HUES48 (cell line): ENCODE measurements at regions not wholly inside any gene's neighbourhood (a gene's known extent, or its start where the extent isn't known, plus 50 kb on each side); places are given as distances from the start of the nearest gene placed in this dataset.

Experiments
- H3K27ac ChIP-seq: one replicate; pipeline ENCODE4 v1.7.0; 2013; ENCODE audit warnings: low read depth, low read length, inconsistent platforms
- H3K27me3 ChIP-seq: 2 replicates; pipeline ENCODE4 v1.6.1; 2013; ENCODE audit warnings: mild to moderate bottlenecking, low read length; ENCODE audit not compliant: control insufficient read depth, insufficient read depth
- H3K36me3 ChIP-seq: 2 replicates; pipeline ENCODE4 v1.6.1; 2013; ENCODE audit warnings: low read length; ENCODE audit not compliant: control insufficient read depth, insufficient read depth
- H3K4me1 ChIP-seq: 2 replicates; pipeline ENCODE4 v1.6.1; 2013; ENCODE audit warnings: mild to moderate bottlenecking, low read length; ENCODE audit not compliant: control insufficient read depth, insufficient read depth
- H3K4me3 ChIP-seq: 2 replicates; pipeline ENCODE4 v1.5.1; 2013; ENCODE audit warnings: mild to moderate bottlenecking, low read depth, low read length
- H3K9ac ChIP-seq: 2 replicates; pipeline ENCODE4 v1.6.1; 2013; ENCODE audit warnings: mild to moderate bottlenecking, low read depth, low read length, moderate library complexity
- H3K9me3 ChIP-seq: 2 replicates; pipeline ENCODE4 v1.6.1; 2013; ENCODE audit warnings: low read length; ENCODE audit not compliant: control insufficient read depth, insufficient read depth

DNA sequence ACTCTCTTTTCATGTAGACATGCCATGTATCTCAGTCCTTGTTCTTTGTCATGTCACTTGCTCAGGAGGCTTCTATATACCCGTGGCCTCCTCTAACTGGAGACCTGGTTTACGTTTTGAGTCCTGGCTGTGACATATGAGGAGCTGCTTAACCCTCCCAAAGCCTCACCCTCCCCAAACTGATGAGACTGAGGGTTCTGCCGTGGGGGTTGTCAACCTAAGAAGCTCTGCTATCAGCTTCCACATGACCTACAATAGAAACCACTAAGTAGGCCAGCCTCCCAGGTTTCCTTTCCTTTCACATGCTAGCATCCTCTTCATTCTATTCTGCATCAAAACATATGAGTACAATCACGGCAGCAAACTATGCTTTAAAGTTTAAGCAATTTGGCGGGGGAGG, 76.8 kb upstream of the WSCD2 start:
- no peak overlapping the region for H3K4me3 ChIP-seq
- no peak overlapping the region for H3K9ac ChIP-seq
- H3K9me3 ChIP-seq = no peaks in the 10 kb centered on the region
- H3K36me3 ChIP-seq = no peaks in the 10 kb centered on the region
- H3K27me3 ChIP-seq = no peaks in the 10 kb centered on the region
- H3K4me1 ChIP-seq = no peaks in the 10 kb centered on the region; the same call in 1 of the 2 replicates
- no peak overlapping the region for H3K27ac ChIP-seq

DNA sequence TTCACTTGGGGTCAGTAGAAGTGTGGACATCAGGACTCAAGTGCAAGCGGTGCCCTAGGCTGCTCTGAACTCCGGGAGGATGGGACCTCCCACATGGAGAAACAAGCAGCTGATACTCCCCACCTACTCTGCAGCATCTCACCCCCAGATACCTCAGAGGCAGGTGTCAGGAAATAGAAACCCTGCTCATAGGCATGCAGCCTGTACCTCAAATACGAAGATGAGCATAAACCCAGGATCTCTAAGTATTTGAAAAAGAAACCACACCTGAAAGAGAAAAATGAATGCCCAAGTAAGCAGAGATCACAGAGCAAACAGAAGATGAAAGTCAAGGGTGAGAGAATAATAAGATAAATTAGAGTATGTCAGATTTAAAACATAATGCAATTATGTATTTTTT, 75.6 kb upstream of the WSCD2 start:
- Histone ChIP-seq H3K27me3 (no peaks in the 10 kb centered on the region), H3K36me3 (no peaks in the 10 kb centered on the region), H3K4me1 (no peaks in the 10 kb centered on the region; the same call in 1 of the 2 replicates), H3K9me3 (no peaks in the 10 kb centered on the region), H3K9ac (no peak overlapping the region), H3K27ac (no peak overlapping the region), H3K4me3 (no peak overlapping the region)

DNA sequence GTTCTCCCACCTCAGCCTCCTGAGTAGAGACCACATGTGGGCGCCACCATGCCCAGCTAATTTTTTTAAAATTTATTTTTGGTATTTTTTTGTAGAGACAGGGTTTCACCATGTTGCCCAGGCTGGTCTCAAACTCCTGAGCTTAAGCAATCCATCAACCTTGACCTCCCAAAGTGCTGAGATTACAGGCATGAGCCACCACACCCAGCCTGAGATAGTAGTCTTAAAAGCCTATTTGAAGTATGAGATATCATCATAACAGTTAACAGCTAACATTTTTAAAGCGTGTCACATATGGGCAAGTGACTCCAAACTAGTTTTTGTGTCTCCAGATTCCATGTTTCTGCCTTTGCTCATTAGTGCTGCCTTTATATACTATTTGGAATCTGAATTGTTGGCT, 74.6 kb upstream of the WSCD2 start:
- Histone ChIP-seq H3K4me1 (no peaks in the 10 kb centered on the region; the same call in 1 of the 2 replicates), H3K36me3 (no peaks in the 10 kb centered on the region), H3K4me3 (no peak overlapping the region), H3K9me3 (no peaks in the 10 kb centered on the region), H3K27ac (no peak overlapping the region), H3K9ac (no peak overlapping the region), H3K27me3 (no peaks in the 10 kb centered on the region)

DNA sequence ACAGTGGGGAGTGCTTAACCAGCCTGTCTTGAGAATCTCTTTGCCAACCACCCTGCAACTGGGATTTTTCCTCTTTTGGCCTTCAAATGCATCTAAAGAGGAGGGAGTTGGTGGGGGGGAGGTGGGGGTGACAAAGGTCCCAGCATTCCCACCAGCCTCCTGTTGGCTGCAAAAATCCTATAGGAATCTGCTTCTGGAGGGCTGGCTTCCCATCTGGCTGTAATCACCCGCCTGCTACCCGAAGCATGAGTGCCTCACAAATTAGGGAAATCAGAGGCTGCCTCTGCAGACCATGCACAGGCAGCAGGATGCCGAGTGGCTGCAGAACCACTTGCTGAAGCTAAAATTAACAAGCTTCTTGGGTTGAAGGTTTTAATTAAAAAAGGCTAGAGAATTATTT, 73.9 kb upstream of the WSCD2 start:
- Histone ChIP-seq H3K36me3 (no peaks in the 10 kb centered on the region), H3K4me1 (no peaks in the 10 kb centered on the region; the same call in 1 of the 2 replicates), H3K9me3 (no peaks in the 10 kb centered on the region), H3K27me3 (no peaks in the 10 kb centered on the region), H3K9ac (no peak overlapping the region), H3K27ac (no peak overlapping the region), H3K4me3 (no peak overlapping the region)

DNA sequence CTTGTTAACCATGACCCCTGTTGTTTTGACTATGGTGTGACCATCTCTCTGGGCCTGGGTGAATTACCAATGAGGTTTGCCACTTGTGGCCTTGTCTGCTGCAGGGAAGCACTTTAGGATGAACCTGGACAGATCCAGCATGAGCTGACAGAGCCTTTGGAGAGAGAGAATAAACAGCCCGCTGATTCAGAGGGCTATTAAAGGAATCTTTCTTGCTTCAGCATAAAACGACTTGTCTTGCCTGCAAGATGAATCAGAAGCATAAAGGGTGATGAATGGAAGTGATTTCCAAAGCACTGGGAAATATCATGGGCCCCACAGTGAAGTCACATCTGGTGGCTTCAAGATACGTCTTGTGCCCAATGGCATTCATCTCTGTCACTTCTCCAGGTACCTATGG, 69.0 kb upstream of the WSCD2 start:
- Histone ChIP-seq H3K9ac (no peak overlapping the region), H3K4me1 (no peaks in the 10 kb centered on the region; the same call in 1 of the 2 replicates), H3K36me3 (no peaks in the 10 kb centered on the region), H3K27ac (no peak overlapping the region), H3K9me3 (no peaks in the 10 kb centered on the region), H3K27me3 (no peaks in the 10 kb centered on the region), H3K4me3 (no peak overlapping the region)

DNA sequence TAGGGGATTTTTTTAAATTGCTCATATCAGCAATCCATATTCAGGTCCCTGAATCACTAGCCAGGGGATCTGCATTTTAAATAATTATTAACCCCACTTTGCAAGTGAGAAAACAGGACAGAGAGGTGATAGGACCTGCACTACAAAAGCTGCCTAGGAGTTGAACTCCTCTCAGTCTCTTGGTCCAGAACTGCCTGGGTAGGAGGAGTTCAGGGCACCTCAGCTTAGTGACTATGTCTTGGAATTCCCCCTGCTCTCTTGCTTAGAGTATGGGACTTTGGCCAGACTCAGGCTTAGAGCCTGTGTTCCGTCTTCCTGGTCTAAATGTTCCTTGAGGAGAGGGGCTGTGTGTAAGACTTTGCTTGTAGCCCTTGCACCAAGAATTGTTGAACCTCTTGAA, 68.2 kb upstream of the WSCD2 start:
- H3K4me3 ChIP-seq = no peak overlapping the region
- H3K27me3 ChIP-seq = no peaks in the 10 kb centered on the region
- no peaks in the 10 kb centered on the region for H3K4me1 ChIP-seq

DNA sequence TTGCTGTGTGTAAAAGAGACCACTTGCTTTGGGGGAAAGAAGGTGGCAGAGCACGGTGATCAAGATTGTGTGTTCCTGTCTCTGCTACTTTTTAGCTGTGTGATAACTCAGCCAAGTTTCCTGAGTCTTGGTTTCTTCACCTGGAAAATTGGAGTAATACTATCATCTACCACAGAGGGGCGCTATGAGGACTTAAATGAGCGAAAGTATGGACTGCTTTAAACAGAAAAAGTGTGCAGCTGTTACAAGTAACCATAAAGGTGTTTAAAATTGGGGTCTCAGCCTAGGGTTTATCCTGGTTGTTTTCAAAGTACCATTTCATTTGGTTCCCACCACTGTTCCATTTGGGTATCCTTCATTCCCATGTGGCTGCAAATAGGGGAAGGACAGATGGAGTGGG, 65.9 kb upstream of the WSCD2 start:
- Histone ChIP-seq H3K9me3 (no peaks in the 10 kb centered on the region), H3K27ac (no peak overlapping the region), H3K9ac (no peak overlapping the region), H3K4me3 (no peak overlapping the region), H3K4me1 (no peaks in the 10 kb centered on the region), H3K27me3 (no peaks in the 10 kb centered on the region), H3K36me3 (no peaks in the 10 kb centered on the region)

More for the DNA sequence above, 68.2 kb upstream of the WSCD2 start:
- H3K9ac ChIP-seq = no peak overlapping the region
- H3K27ac ChIP-seq = no peak overlapping the region
- no peaks in the 10 kb centered on the region for H3K9me3 ChIP-seq
- H3K36me3 ChIP-seq = no peaks in the 10 kb centered on the region

DNA sequence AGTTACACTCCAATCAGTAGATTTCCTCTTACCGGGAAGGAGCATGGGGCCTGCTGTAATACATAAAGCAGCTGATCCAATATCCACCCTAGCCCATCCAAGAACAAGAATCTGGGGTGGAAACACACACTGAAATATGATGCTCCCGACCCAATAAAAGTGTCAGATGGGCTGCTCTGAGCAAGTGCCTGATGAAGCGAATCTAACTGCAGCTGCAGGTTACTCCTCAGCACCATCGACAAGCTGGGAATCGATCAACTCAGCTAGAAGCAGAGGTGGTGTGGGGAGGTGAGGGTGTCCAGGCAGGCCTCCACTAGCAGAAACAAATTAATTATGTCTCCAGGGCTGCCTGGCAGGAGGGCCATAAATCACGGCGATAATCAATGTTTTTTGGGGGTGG, 64.0 kb upstream of the WSCD2 start:
- Histone ChIP-seq H3K4me1 (no peaks in the 10 kb centered on the region), H3K4me3 (no peak overlapping the region), H3K9ac (no peak overlapping the region), H3K36me3 (no peaks in the 10 kb centered on the region), H3K9me3 (no peaks in the 10 kb centered on the region), H3K27ac (no peak overlapping the region), H3K27me3 (no peaks in the 10 kb centered on the region)

DNA sequence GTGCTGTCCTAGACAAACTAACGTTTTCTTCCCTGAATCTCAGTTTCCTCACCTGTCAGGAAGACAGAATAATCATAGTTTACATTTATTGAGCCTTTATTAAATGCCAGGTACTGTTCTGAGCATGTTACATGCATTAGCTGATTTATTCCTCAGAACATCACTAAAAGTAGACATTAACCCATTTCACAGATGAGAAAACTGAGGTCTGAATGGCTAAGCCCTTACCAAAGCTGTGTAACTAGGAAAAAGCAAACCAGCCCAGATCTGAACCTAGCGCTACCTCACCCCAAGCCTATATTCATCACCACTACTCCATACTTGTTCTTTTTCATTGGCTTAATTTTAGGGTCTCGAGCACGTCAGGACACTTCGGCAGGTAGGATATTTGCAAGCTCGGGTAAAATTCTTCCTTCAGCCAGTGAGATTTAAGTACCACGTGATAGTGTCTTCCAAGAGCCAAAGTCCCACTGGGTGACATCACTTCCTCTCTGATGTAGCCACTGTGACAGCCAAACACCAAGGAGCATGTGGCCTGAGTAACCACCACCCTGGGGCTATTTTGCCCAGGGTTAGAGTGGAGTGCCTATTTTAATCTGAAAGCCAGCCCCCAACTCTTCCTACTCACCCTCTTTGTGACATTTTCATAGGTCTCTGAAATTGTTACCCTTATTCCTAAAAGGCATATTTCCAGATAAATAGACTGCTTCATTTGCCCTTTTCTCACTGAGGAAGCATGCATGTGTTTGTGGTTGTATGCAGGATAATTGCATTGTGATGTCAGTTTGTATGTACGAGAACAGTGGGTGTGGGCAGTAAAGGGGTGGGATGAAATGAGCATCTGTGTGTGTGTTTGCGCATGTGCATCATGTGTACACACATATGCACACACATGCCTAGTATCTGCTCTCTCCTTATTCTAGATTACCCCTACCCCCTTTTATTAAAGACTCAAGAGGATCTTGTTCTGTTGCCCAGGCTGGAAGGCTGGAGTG, 62.2 kb upstream of the WSCD2 start:
- H3K36me3 ChIP-seq = no peaks in the 10 kb centered on the region
- H3K9ac ChIP-seq = no peak overlapping the region
- no peaks in the 10 kb centered on the region for H3K27me3 ChIP-seq
- H3K9me3 ChIP-seq = no peaks in the 10 kb centered on the region
- no peaks in the 10 kb centered on the region for H3K4me1 ChIP-seq
- H3K4me3 ChIP-seq = no peak overlapping the region
- H3K27ac ChIP-seq = no peak overlapping the region

DNA sequence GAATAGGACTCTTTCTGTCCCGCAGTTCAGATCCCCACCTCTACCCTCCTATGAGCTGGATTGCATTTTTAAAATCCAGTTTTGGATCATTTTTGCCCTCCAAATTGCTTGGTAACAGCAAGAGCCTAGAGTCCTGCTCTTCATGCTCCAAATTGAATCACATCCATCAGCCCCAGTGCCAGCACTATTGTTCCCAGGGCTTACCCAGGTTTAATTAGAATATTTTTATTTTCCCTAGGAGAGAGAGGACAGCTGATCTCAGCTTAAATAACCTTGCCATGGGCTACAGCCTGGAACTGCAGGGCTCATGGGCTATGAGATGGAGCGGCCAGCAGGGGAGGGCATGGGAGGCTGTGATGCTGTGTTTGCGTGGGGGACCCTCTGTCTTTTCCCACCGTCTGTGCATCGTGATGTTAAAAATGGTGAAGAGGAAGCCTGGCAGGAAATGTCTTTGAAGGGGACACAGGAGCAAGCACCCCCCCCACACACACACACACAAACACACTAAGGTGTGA, 59.4 kb upstream of the WSCD2 start:
- H3K9ac ChIP-seq = no peak overlapping the region
- no peaks in the 10 kb centered on the region for H3K9me3 ChIP-seq
- no peaks in the 10 kb centered on the region for H3K27me3 ChIP-seq
- H3K36me3 ChIP-seq = no peaks in the 10 kb centered on the region
- H3K27ac ChIP-seq = no peak overlapping the region
- H3K4me3 ChIP-seq = no peak overlapping the region
- no peaks in the 10 kb centered on the region for H3K4me1 ChIP-seq

DNA sequence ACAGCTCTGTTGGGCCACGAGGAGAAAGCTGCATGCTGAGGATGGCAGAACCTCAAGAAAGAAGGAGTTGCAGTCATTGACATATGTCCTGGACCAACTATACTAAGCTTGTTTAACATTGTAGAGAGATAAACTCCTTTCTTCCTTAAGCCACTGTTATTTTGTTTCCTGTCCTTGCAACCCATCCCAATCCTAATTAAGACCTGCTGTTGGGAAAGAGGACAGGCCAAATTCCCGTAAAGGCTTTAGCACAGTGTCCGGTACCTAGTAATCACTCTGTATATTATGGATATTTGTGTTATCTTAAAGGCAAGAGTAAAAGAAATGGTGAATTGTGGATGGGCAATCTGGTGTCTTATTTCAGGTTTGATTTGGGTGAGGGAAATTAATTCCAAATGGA, 53.5 kb upstream of the WSCD2 start:
- Histone ChIP-seq H3K9ac (no peak overlapping the region), H3K36me3 (no peaks in the 10 kb centered on the region), H3K9me3 (no peaks in the 10 kb centered on the region), H3K4me1 (no peaks in the 10 kb centered on the region), H3K27me3 (no peaks in the 10 kb centered on the region), H3K4me3 (no peak overlapping the region), H3K27ac (no peak overlapping the region)
